ENCODE measurements at regions not wholly inside any gene's neighbourhood (a gene's known extent, or its start where the extent isn't known, plus 50 kb on each side); places are given as distances from the start of the nearest gene placed in this dataset.
"Not testable (repeated sequence)": the region's sequence is repeated elsewhere in the genome, so short reads cannot be mapped to it uniquely, and the experiment has no call there.

DNA sequence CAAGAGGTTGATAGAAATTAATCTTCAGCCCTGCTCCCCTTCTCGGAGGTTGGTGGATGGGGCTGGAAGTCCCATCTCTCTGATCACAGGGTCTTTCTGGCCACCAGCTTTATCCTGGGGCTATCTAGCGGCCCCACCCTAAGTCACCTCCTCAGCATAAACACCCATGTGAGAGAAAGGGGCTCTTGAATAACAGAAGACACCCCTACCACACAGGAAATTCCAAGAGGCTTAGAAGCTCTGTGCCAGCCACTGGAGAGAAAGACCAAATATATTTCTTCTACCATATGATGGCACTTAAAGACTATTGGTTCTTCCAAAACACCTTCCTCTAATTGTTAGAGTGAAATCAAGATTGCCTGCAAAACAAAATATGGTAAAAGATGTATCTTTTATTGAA lies 219.7 kb downstream of the VAPA start:
- Histone ChIP-seq H3K9me3 (ENCODE audit: control insufficient read depth in 3 of 3, low read length in 3 of 3) (no peaks in the 10 kb centered on the region), H3K36me3 (ENCODE audit: control insufficient read depth in 3 of 3, insufficient read depth in 3 of 3, low read length in 3 of 3) (no peaks in the 10 kb centered on the region), H3K9ac (ENCODE audit: low read depth in 1 of 3, low read length in 3 of 3) (no peak overlapping the region), H3K4me1 (ENCODE audit: control insufficient read depth in 3 of 3, insufficient read depth in 3 of 3, low read length in 3 of 3) (peaks cover 4 to 14% (median 11%) of the 10 kb centered on the region in 3 donors), H3K27ac (ENCODE audit: low read depth, low read length) (no peak overlapping the region), H3K27me3 (ENCODE audit: control insufficient read depth in 3 of 3, insufficient read depth in 3 of 3, low read length in 3 of 3) (peaks cover 0 to 4% (median 0%) of the 10 kb centered on the region in 3 donors), H3K4me3 (ENCODE audit: low read length in 3 of 3) (no peak overlapping the region)

DNA sequence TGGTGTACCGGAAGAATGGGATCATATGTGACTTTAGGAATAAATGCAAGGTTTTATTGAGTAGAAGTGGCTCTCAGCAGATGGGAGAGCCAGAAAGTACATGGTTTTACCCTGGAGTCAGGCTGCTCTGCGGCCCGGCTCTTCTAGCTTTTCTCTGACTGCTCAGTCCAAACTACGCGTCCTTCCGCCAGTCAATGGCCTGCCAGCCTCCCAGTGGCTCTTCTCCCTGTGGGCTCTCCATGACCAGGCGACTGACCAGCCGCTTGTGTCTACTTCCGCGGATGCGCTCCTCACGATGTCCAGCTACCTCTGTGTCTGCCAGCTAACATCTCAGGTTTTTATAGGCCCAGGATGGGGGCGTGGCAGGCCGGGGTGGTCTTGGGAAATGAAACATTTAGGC lies 220.4 kb downstream of the VAPA start:
- Histone ChIP-seq H3K27ac (ENCODE audit: low read depth, low read length) (no peak overlapping the region), H3K4me1 (ENCODE audit: control insufficient read depth in 3 of 3, insufficient read depth in 3 of 3, low read length in 3 of 3) (peaks cover 4 to 14% (median 11%) of the 10 kb centered on the region in 3 donors), H3K27me3 (ENCODE audit: control insufficient read depth in 3 of 3, insufficient read depth in 3 of 3, low read length in 3 of 3) (peaks cover 0 to 4% (median 0%) of the 10 kb centered on the region in 3 donors), H3K9me3 (ENCODE audit: control insufficient read depth in 3 of 3, low read length in 3 of 3) (no peaks in the 10 kb centered on the region), H3K36me3 (ENCODE audit: control insufficient read depth in 3 of 3, insufficient read depth in 3 of 3, low read length in 3 of 3) (no peaks in the 10 kb centered on the region), H3K4me3 (ENCODE audit: low read length in 3 of 3) (no peak overlapping the region), H3K9ac (ENCODE audit: low read depth in 1 of 3, low read length in 3 of 3) (no peak overlapping the region)

DNA sequence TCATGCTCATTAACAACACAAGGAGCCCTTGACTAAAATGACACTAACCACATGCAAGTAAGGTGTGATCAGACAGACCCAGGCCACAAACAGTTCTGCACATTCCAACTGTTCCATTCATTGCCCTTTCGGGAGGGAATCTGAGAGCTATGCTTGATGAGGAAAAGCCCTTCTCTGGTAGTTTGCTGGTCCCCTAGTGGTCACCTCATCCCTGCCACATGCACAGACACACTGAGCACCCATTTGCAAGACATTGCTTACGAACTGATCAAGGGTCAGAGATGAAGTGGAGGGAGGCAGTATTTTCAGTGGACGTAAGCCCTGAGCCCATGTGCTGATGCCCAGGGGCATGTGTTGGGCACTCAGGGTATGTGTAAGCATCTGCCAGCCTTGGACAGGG lies 220.9 kb downstream of the VAPA start:
- H3K9me3 ChIP-seq (ENCODE audit: control insufficient read depth in 3 of 3, low read length in 3 of 3); H3K36me3 ChIP-seq (ENCODE audit: control insufficient read depth in 3 of 3, insufficient read depth in 3 of 3, low read length in 3 of 3); H3K27ac ChIP-seq (ENCODE audit: low read depth, low read length); H3K27me3 ChIP-seq (ENCODE audit: control insufficient read depth in 3 of 3, insufficient read depth in 3 of 3, low read length in 3 of 3); H3K4me3 ChIP-seq (ENCODE audit: low read length in 3 of 3); H3K9ac ChIP-seq (ENCODE audit: low read depth in 1 of 3, low read length in 3 of 3): not testable (repeated sequence)
- peaks cover 4 to 14% (median 11%) of the 10 kb centered on the region in 3 donors for H3K4me1 ChIP-seq (ENCODE audit: control insufficient read depth in 3 of 3, insufficient read depth in 3 of 3, low read length in 3 of 3)

DNA sequence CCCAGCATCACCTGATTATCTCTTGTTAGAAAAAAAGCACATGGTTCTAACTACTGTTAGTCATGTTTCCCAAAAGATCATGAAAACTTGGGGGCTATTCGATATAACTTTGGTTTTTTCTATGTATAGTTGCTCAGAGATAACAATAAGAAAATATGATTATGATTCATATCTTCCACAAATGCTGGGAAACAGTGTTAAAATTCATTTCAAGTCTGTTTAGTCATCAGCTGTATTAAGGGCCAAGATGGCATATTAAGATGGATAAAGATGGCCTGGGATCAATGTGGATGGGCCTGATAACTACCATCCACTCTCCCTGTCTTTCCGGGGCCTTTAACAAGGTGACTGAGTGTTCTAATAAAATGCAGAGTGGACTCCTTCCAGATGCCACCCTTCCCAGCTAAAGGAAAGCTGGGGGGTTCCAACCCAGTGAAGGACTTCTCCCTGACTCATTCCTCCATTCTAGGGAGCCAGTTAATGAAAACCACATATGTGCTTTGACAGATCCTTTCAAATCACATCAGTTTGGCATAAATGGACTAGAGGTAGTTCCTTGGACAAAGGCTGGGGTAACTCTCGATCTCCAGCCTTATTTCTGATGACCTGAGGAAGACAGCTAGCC lies 221.6 kb downstream of the VAPA start:
- Histone ChIP-seq H3K9ac (ENCODE audit: low read depth in 1 of 3, low read length in 3 of 3) (no peak overlapping the region), H3K27ac (ENCODE audit: low read depth, low read length) (no peak overlapping the region)

DNA sequence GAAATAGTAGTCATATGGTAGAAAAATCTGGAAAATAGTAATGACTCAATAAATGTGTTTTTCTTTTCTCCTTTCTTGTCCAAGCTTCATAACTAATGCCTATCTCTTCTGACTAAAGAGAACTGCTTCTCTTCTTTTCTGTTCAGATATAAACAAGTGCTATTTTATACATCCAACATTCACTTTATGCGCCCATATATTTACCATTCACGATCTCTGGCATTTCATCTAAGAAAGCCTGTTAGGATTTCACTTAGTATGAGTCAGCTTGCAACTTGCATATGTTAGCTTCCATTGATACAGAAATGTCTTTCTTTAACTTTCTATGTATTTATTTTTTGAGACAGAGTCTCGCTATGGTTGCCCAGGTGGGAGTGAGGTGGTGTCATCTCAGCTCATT lies 224.9 kb downstream of the VAPA start:
- Histone ChIP-seq H3K4me3 (ENCODE audit: low read length in 3 of 3) (no peak overlapping the region), H3K27me3 (ENCODE audit: control insufficient read depth in 3 of 3, insufficient read depth in 3 of 3, low read length in 3 of 3) (peaks cover 0 to 5% (median 0%) of the 10 kb centered on the region in 3 donors), H3K27ac (ENCODE audit: low read depth, low read length) (no peak overlapping the region), H3K4me1 (ENCODE audit: control insufficient read depth in 3 of 3, insufficient read depth in 3 of 3, low read length in 3 of 3) (peaks cover 9 to 17% (median 9%) of the 10 kb centered on the region in 3 donors), H3K36me3 (ENCODE audit: control insufficient read depth in 3 of 3, insufficient read depth in 3 of 3, low read length in 3 of 3) (no peaks in the 10 kb centered on the region), H3K9me3 (ENCODE audit: control insufficient read depth in 3 of 3, low read length in 3 of 3) (no peaks in the 10 kb centered on the region), H3K9ac (ENCODE audit: low read depth in 1 of 3, low read length in 3 of 3) (no peak overlapping the region)

More for the DNA sequence above, 221.6 kb downstream of the VAPA start:
- H3K9me3 ChIP-seq (ENCODE audit: control insufficient read depth in 3 of 3, low read length in 3 of 3): no peaks in the 10 kb centered on the region
- no peaks in the 10 kb centered on the region for H3K36me3 ChIP-seq (ENCODE audit: control insufficient read depth in 3 of 3, insufficient read depth in 3 of 3, low read length in 3 of 3)
- peaks cover 5 to 14% (median 11%) of the 10 kb centered on the region in 3 donors for H3K4me1 ChIP-seq (ENCODE audit: control insufficient read depth in 3 of 3, insufficient read depth in 3 of 3, low read length in 3 of 3)
- no peak overlapping the region for H3K4me3 ChIP-seq (ENCODE audit: low read length in 3 of 3)
- H3K27me3 ChIP-seq (ENCODE audit: control insufficient read depth in 3 of 3, insufficient read depth in 3 of 3, low read length in 3 of 3): peaks cover 0 to 4% (median 0%) of the 10 kb centered on the region in 3 donors

DNA sequence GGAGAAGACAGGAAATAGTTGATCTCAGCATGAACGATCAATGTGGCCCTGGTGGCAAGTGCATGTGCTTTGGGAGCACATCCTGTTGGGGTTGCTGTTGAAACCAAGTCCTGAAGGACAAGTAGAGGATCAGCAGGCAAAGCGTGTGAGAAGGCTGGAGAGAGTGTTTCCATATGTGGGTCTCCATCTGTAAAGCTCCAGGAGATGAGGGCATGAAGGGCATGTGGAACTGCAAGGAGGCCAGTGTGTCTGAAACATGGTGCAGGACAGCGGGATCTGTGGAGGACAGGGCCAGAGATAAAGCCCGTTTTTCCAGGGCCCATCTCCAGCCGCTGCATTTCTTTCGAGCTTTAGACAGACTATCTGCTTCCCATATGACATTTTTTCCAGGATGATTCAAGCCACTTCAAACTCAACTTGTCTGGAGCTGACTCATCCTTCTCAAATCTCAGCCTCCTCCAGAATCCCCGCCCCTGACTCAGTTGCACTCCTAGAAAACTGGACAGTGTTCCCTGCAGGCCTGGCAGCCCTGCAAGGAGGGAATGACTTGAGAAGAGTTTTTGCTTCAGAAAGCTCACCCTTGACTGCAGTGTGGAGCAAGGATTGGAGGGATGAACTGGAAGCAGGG lies 226.1 kb downstream of the VAPA start:
- Histone ChIP-seq H3K4me1 (ENCODE audit: control insufficient read depth in 3 of 3, insufficient read depth in 3 of 3, low read length in 3 of 3) (peaks cover 9 to 22% (median 9%) of the 10 kb centered on the region in 3 donors), H3K36me3 (ENCODE audit: control insufficient read depth in 3 of 3, insufficient read depth in 3 of 3, low read length in 3 of 3) (no peaks in the 10 kb centered on the region), H3K9ac (ENCODE audit: low read depth in 1 of 3, low read length in 3 of 3) (no peak overlapping the region), H3K27ac (ENCODE audit: low read depth, low read length) (no peak overlapping the region), H3K9me3 (ENCODE audit: control insufficient read depth in 3 of 3, low read length in 3 of 3) (no peaks in the 10 kb centered on the region), H3K4me3 (ENCODE audit: low read length in 3 of 3) (no peak overlapping the region), H3K27me3 (ENCODE audit: control insufficient read depth in 3 of 3, insufficient read depth in 3 of 3, low read length in 3 of 3) (peaks cover 0 to 2% (median 0%) of the 10 kb centered on the region in 3 donors)

DNA sequence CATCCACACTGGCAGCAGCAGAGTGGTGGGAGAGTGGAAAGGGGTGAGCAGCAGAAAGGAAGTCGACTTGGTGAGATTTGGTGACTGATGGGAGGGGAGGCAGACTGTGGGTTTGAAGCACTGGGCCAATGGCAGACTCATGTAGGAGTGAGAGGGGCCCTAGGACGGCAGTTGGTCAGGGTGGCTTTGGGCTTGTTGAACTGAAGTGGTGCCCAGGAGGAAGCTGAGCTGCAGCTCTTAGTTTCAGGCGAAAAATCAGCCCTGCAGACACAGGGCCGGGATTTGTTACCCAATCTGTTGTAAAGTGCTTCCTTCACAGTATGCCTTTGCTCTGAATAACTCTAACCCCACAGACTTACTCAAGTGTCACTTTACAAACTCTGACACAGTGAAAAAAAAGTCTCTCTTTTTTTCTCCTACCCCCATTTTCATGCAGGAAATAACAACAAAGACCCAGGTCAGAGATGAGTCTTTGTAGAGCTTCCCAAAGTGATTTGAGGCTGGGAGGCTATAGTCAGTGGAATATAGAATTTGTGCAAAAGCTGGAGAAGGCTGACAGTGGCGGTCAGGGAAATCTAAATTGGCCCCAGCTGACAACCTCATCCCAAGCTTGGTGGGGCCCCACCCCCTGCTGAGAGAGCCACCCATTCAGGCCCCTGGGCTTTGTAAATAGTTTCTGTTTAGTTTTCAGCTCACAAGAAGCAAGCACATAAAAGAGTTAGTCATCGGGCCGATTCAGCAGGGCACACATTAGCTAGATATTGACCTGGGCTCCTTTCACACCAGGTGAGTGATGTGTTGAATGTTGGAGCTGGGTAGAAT lies 226.9 kb downstream of the VAPA start:
- no peak overlapping the region for H3K27ac ChIP-seq (ENCODE audit: low read depth, low read length)
- H3K9me3 ChIP-seq (ENCODE audit: control insufficient read depth in 3 of 3, low read length in 3 of 3): no peaks in the 10 kb centered on the region
- no peaks in the 10 kb centered on the region for H3K36me3 ChIP-seq (ENCODE audit: control insufficient read depth in 3 of 3, insufficient read depth in 3 of 3, low read length in 3 of 3)
- no peak overlapping the region for H3K4me3 ChIP-seq (ENCODE audit: low read length in 3 of 3)
- H3K9ac ChIP-seq (ENCODE audit: low read depth in 1 of 3, low read length in 3 of 3): no peak overlapping the region
- peaks cover 0 to 2% (median 0%) of the 10 kb centered on the region in 3 donors for H3K27me3 ChIP-seq (ENCODE audit: control insufficient read depth in 3 of 3, insufficient read depth in 3 of 3, low read length in 3 of 3)
- H3K4me1 ChIP-seq (ENCODE audit: control insufficient read depth in 3 of 3, insufficient read depth in 3 of 3, low read length in 3 of 3): peaks cover 9 to 22% (median 9%) of the 10 kb centered on the region in 3 donors

DNA sequence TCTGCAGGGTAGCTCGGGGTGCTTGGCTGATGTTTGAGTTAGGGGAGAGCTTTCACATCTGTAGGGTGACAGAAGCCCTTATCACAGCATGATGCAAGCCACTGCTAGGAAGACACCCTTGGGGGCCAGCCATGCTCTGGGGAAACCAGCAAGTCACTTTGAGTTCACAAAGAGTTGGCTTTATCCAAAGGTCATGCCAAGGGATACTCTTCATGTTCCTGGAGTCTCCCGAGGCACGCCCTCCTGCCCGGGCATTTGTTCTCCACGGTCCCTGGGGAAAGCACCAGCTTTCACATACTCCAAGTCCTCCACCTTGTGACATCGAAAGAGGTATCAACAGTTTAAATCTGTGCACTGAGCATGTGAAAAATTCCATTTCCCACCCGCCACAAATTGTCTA lies 227.7 kb downstream of the VAPA start:
- no peak overlapping the region for H3K27ac ChIP-seq (ENCODE audit: low read depth, low read length)

DNA sequence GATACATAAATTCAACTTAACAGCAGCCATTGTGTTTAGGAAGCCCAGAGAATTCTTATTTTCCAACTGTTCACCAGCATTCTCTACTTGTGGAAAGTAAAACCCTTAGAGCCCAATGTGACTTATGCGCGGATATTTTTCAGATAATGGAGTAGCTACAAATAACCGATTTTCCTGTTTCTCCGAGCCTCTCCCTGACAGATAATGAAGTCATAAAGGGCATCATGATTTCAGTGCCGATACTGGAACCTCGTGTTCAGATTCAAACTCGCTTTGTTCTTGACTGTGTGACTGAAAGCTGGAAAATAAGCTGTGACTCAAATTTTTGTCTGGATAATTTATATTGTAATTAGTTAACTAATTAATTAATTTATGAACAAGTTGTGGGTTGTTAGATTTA lies 228.2 kb downstream of the VAPA start:
- no peaks in the 10 kb centered on the region for H3K36me3 ChIP-seq (ENCODE audit: control insufficient read depth in 3 of 3, insufficient read depth in 3 of 3, low read length in 3 of 3)
- peaks cover 0 to 2% (median 0%) of the 10 kb centered on the region in 3 donors for H3K27me3 ChIP-seq (ENCODE audit: control insufficient read depth in 3 of 3, insufficient read depth in 3 of 3, low read length in 3 of 3)
- no peak overlapping the region for H3K9ac ChIP-seq (ENCODE audit: low read depth in 1 of 3, low read length in 3 of 3)
- no peak overlapping the region for H3K27ac ChIP-seq (ENCODE audit: low read depth, low read length)
- no peaks in the 10 kb centered on the region for H3K9me3 ChIP-seq (ENCODE audit: control insufficient read depth in 3 of 3, low read length in 3 of 3)
- no peak overlapping the region for H3K4me3 ChIP-seq (ENCODE audit: low read length in 3 of 3)
- H3K4me1 ChIP-seq (ENCODE audit: control insufficient read depth in 3 of 3, insufficient read depth in 3 of 3, low read length in 3 of 3): peaks cover 9 to 22% (median 9%) of the 10 kb centered on the region in 3 donors

More for the DNA sequence above, 227.7 kb downstream of the VAPA start:
- Histone ChIP-seq H3K9me3 (ENCODE audit: control insufficient read depth in 3 of 3, low read length in 3 of 3) (no peaks in the 10 kb centered on the region), H3K36me3 (ENCODE audit: control insufficient read depth in 3 of 3, insufficient read depth in 3 of 3, low read length in 3 of 3) (no peaks in the 10 kb centered on the region), H3K9ac (ENCODE audit: low read depth in 1 of 3, low read length in 3 of 3) (no peak overlapping the region), H3K27me3 (ENCODE audit: control insufficient read depth in 3 of 3, insufficient read depth in 3 of 3, low read length in 3 of 3) (peaks cover 0 to 2% (median 0%) of the 10 kb centered on the region in 3 donors), H3K4me3 (ENCODE audit: low read length in 3 of 3) (no peak overlapping the region), H3K4me1 (ENCODE audit: control insufficient read depth in 3 of 3, insufficient read depth in 3 of 3, low read length in 3 of 3) (peaks cover 9 to 22% (median 9%) of the 10 kb centered on the region in 3 donors)

All from skeletal muscle tissue (tissue), 3 donors.